Naive thymus-derived CD4-positive, alpha-beta T cell (primary cell): ENCODE measurements at regions not wholly inside any gene's neighbourhood (a gene's known extent, or its start where the extent isn't known, plus 50 kb on each side); places are given as distances from the start of the nearest gene placed in this dataset.
A peak's percentile ranks its signal among the peaks of the same experiment; 100 is the strongest.

Experiments
- ATAC-seq: fragments of 150-1000 bp; cut with Tn5 transposase; 2 replicates; pipeline ENCODE4 v1.10.0; 2021; ENCODE audit warnings: mild to moderate bottlenecking, moderate library complexity
- CTCF ChIA-PET: fragments of 350-600 bp; sonication (Branson Sonifier 250); formaldehyde crosslinking; loops from one replicate; lab custom pipeline; 2021; ENCODE audit warnings: antibody characterized with exemption; lab: Charles Lee
- POLR2A ChIA-PET: fragments of 350-600 bp; sonication (Branson Sonifier 250); formaldehyde crosslinking; loops from one replicate; lab custom pipeline; 2021; ENCODE audit warnings: antibody characterized with exemption, inconsistent platforms; lab: Charles Lee
- DNase-seq, 9 donors: peaks; one replicate each; pipeline versions ENCODE4 v3.0.0 to v3.0.0-alpha.2; 2020 to 2022; ENCODE audit warnings: mixed read lengths in 1 of 9
- H3K27ac ChIP-seq: one replicate; pipeline ENCODE4 v1.7.0; 2013; ENCODE audit warnings: mild to moderate bottlenecking, low read depth, low read length, moderate library complexity
- H3K27me3 ChIP-seq, 2 donors: one replicate each; pipeline ENCODE4 v1.7.0; 2013; ENCODE audit warnings: low read length in 2 of 2, mild to moderate bottlenecking in 2 of 2, moderate library complexity in 2 of 2; ENCODE audit not compliant: control insufficient read depth in 2 of 2, insufficient read depth in 2 of 2
- H3K36me3 ChIP-seq, 3 experiments: 1 replicate in 2 of 3; 2 replicates in 1 of 3; pipeline ENCODE4 v1.7.0; 2013; ENCODE audit warnings: low read length in 3 of 3, mild to moderate bottlenecking in 3 of 3, moderate library complexity in 1 of 3; ENCODE audit not compliant: insufficient read depth in 3 of 3, control insufficient read depth in 2 of 3
- H3K4me1 ChIP-seq, 2 donors: one replicate each; pipeline ENCODE4 v1.7.0; 2013; ENCODE audit warnings: low read length in 2 of 2, mild to moderate bottlenecking in 2 of 2, moderate library complexity in 1 of 2; ENCODE audit not compliant: control insufficient read depth in 2 of 2, insufficient read depth in 2 of 2
- H3K4me3 ChIP-seq: 2 replicates; pipeline ENCODE4 v1.7.0; 2013; ENCODE audit warnings: mild to moderate bottlenecking, low read length
- H3K9me3 ChIP-seq, 3 experiments: 1 replicate in 2 of 3; 2 replicates in 1 of 3; pipeline ENCODE4 v1.7.0; 2013; ENCODE audit warnings: low read length in 3 of 3; ENCODE audit not compliant: control insufficient read depth in 2 of 3
- H3K27ac Mint-ChIP-seq, 9 donors: one replicate each; pipeline ENCODE4 v1.8.0; 2020 to 2022; ENCODE audit warnings: mixed read lengths in 9 of 9, mild to moderate bottlenecking in 8 of 9, moderate library complexity in 5 of 9, inconsistent platforms in 2 of 9
- H3K27me3 Mint-ChIP-seq, 5 donors: one replicate each; pipeline ENCODE4 v1.8.0; 2021 to 2022; ENCODE audit warnings: mixed read lengths in 5 of 5, mild to moderate bottlenecking in 1 of 5
- H3K36me3 Mint-ChIP-seq, 5 donors: one replicate each; pipeline ENCODE4 v1.8.0; 2020 to 2022; ENCODE audit warnings: mixed read lengths in 5 of 5, mild to moderate bottlenecking in 3 of 5, inconsistent platforms in 1 of 5
- H3K4me1 Mint-ChIP-seq, 7 donors: one replicate each; pipeline ENCODE4 v1.8.0; 2020 to 2022; ENCODE audit warnings: mixed read lengths in 7 of 7, mild to moderate bottlenecking in 3 of 7, inconsistent platforms in 1 of 7
- H3K4me3 Mint-ChIP-seq, 10 donors: one replicate each; pipeline ENCODE4 v1.8.0; 2020 to 2022; ENCODE audit warnings: mild to moderate bottlenecking in 10 of 10, mixed read lengths in 10 of 10, moderate library complexity in 6 of 10, inconsistent platforms in 2 of 10
- H3K9me3 Mint-ChIP-seq, 11 donors: one replicate each; pipeline ENCODE4 v1.8.0; 2020 to 2022; ENCODE audit warnings: mixed read lengths in 11 of 11, mild to moderate bottlenecking in 4 of 11, inconsistent platforms in 1 of 11, moderate library complexity in 1 of 11
- intact Hi-C, 2 donors: fragments of 100-400 bp; cut with micrococcal nuclease; formaldehyde crosslinking; loops; one replicate each; pipeline ENCODE4 v1.15.1; 2023

DNA sequence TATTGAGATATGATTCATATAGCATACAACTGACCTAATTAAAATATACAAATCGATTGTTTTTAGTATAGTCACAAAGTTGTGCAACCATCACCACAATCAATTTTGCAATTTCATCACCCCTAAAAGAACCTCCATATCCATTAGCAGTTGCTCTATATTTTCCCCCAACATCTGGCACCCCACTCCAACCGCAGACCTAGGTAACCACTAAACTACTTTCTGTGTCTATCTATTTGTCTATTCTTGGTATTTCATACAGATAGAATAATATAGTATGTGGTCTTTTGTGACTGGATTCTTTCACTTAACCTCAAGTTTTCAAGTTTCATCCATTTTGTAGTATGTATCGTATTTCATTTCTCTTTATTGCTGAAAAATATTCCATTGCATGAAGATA is 126.0 kb upstream of the CRY1 start:
- ATAC-seq: no peak
- CTCF ChIA-PET: no interaction called here
- H3K9me3 Mint-ChIP-seq: peaks cover 0 to 4% (median 2%) of the 10 kb centered on the region in 11 donors

GRCh38 chr12:107221913-107222312 is 128.6 kb upstream of the CRY1 start:
- no peaks in the 10 kb centered on the region for H3K4me1 ChIP-seq
- H3K9me3 Mint-ChIP-seq: peaks cover 0 to 4% (median 2%) of the 10 kb centered on the region in 11 donors
- no peak overlapping the region for H3K4me3 Mint-ChIP-seq
- peaks cover 3 to 27% (median 10%) of the 10 kb centered on the region in 5 donors for H3K27me3 Mint-ChIP-seq
- peaks cover 0 to 2% (median 0%) of the 10 kb centered on the region in 5 donors for H3K36me3 Mint-ChIP-seq
- no peak overlapping the region for H3K27ac Mint-ChIP-seq
- ChIA-PET POLR2A (no interaction called here), CTCF (interaction anchor here (0.7 kb wide), 1 partner anchor 187 kb away, joined by 4 read pairs; no protein-coding TSS in a partner anchor)
- no peaks in the 10 kb centered on the region for H3K36me3 ChIP-seq
- no peak overlapping the region for H3K4me3 ChIP-seq
- no peaks in the 10 kb centered on the region for H3K9me3 ChIP-seq
- H3K27me3 ChIP-seq: no peaks in the 10 kb centered on the region
- no peak for ATAC-seq
- no peak overlapping the region for H3K27ac ChIP-seq
- no peak for DNase-seq
- intact Hi-C loops: no loop called here
- peaks cover 0 to 4% (median 0%) of the 10 kb centered on the region in 7 donors for H3K4me1 Mint-ChIP-seq

More for the DNA sequence above, 126.0 kb upstream of the CRY1 start:
- H3K36me3 Mint-ChIP-seq: peaks cover 0 to 2% (median 0%) of the 10 kb centered on the region in 5 donors
- H3K4me1 ChIP-seq: no peaks in the 10 kb centered on the region
- POLR2A ChIA-PET: no interaction called here
- no peaks in the 10 kb centered on the region for H3K9me3 ChIP-seq
- H3K4me1 Mint-ChIP-seq: peaks cover 0 to 4% (median 0%) of the 10 kb centered on the region in 7 donors
- H3K27me3 Mint-ChIP-seq: peaks cover 3 to 25% (median 10%) of the 10 kb centered on the region in 5 donors
- intact Hi-C loops: no loop called here
- no peaks in the 10 kb centered on the region for H3K36me3 ChIP-seq
- H3K27ac ChIP-seq: no peak overlapping the region
- no peak for DNase-seq
- H3K4me3 Mint-ChIP-seq: no peak overlapping the region
- H3K4me3 ChIP-seq: no peak overlapping the region
- H3K27ac Mint-ChIP-seq: no peak overlapping the region
- H3K27me3 ChIP-seq: no peaks in the 10 kb centered on the region

DNA sequence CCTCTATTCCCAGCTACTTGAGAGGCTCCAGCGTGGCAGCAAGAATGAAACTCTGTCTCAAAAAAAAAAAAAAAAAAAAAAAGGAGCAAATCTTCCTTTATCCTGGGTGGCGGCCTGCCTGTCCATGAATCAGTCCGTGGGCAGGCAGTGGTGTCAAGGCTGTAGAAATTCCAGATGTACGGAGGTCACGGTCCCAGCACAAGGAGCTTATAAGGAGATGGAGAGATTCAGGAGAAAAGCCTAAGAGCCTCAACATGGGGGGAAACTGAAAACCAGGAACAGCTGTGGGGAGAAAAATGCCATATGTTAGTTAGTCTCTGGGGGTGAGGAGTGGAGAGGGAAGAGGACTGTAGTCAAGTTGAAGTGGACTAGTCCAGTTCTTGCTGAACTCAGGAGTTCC is 130.5 kb upstream of the CRY1 start:
- intact Hi-C loops: loop anchor here in 1 of 2 donors (1.0 kb wide), 1 partner anchor 178 kb away; no protein-coding TSS in a partner anchor
- peaks cover 3 to 32% (median 10%) of the 10 kb centered on the region in 5 donors for H3K27me3 Mint-ChIP-seq
- H3K4me3 ChIP-seq: no peak overlapping the region
- H3K4me3 Mint-ChIP-seq: no peak overlapping the region
- H3K9me3 ChIP-seq: no peaks in the 10 kb centered on the region
- H3K36me3 Mint-ChIP-seq: no peaks in the 10 kb centered on the region
- H3K27ac ChIP-seq: no peak overlapping the region
- no peak overlapping the region for H3K27ac Mint-ChIP-seq
- CTCF ChIA-PET: interaction anchor here (0.7 to 0.9 kb wide), 2 partner anchors 132 to 382 kb away, joined by 3 to 4 read pairs; no protein-coding TSS in a partner anchor
- H3K4me1 ChIP-seq: no peaks in the 10 kb centered on the region
- no peak for ATAC-seq
- peaks cover 0 to 4% (median 0%) of the 10 kb centered on the region in 7 donors for H3K4me1 Mint-ChIP-seq
- H3K36me3 ChIP-seq: no peaks in the 10 kb centered on the region
- H3K9me3 Mint-ChIP-seq: no peaks in the 10 kb centered on the region
- POLR2A ChIA-PET: interaction anchor here (0.6 kb wide), 1 partner anchor 187 kb away, joined by 3 read pairs; no protein-coding TSS in a partner anchor
- no peaks in the 10 kb centered on the region for H3K27me3 ChIP-seq
- no peak for DNase-seq

- intact Hi-C loops: no loop called here
- CTCF ChIA-PET: no interaction called here
Observed at GRCh38 chr12:107225635-107226034, 132.3 kb upstream of the CRY1 start.

DNA sequence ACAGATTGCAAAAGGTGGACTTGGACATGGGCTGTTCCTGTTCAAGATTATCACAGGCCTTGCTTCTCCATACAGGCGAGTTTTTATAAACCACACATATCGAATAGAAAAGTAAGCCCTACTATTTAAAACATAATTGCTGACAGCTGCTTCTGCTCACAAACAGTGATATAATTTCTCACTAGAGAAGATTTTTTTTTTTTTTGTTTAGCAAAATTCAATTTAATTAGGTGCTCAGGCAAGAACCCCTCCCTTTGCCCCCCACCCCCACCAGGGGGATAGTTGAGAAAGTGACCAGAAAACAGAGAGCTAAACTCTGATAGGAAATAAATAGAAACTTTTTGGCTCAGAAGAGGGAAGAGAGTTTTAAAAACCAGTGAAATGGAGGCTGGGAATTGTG is 132.8 kb upstream of the CRY1 start:
- Histone ChIP-seq H3K27me3 (no peaks in the 10 kb centered on the region), H3K4me1 (no peaks in the 10 kb centered on the region), H3K36me3 (no peaks in the 10 kb centered on the region), H3K4me3 (no peak overlapping the region), H3K27ac (no peak overlapping the region), H3K9me3 (no peaks in the 10 kb centered on the region)
- Mint-ChIP-seq H3K27me3 (peaks cover 0 to 31% (median 10%) of the 10 kb centered on the region in 5 donors), H3K4me3 (no peak overlapping the region), H3K9me3 (no peaks in the 10 kb centered on the region), H3K27ac (no peak overlapping the region), H3K4me1 (peaks cover 0 to 4% (median 0%) of the 10 kb centered on the region in 7 donors), H3K36me3 (no peaks in the 10 kb centered on the region)
- ChIA-PET POLR2A (interaction anchor here (1.0 kb wide), 1 partner anchor 97 kb away, joined by 3 read pairs; no protein-coding TSS in a partner anchor), CTCF (no interaction called here)
- intact Hi-C loops: no loop called here
- DNase-seq (no peak), ATAC-seq (no peak)

More at GRCh38 chr12:107225635-107226034, 132.3 kb upstream of the CRY1 start:
- H3K27me3 Mint-ChIP-seq: peaks cover 3 to 32% (median 10%) of the 10 kb centered on the region in 5 donors
- H3K4me3 ChIP-seq: no peak overlapping the region
- no peaks in the 10 kb centered on the region for H3K9me3 ChIP-seq
- H3K4me3 Mint-ChIP-seq: no peak overlapping the region
- H3K9me3 Mint-ChIP-seq: no peaks in the 10 kb centered on the region
- H3K4me1 Mint-ChIP-seq: peaks cover 0 to 4% (median 0%) of the 10 kb centered on the region in 7 donors
- ATAC-seq (no peak), DNase-seq (no peak)
- H3K27ac Mint-ChIP-seq: no peak overlapping the region
- POLR2A ChIA-PET: no interaction called here
- H3K27me3 ChIP-seq: no peaks in the 10 kb centered on the region
- H3K27ac ChIP-seq: no peak overlapping the region
- H3K36me3 ChIP-seq: no peaks in the 10 kb centered on the region
- no peaks in the 10 kb centered on the region for H3K4me1 ChIP-seq
- H3K36me3 Mint-ChIP-seq: no peaks in the 10 kb centered on the region

GRCh38 chr12:107228076-107228475 is 134.7 kb upstream of the CRY1 start:
- Histone ChIP-seq H3K4me1 (no peaks in the 10 kb centered on the region), H3K9me3 (no peaks in the 10 kb centered on the region), H3K27me3 (no peaks in the 10 kb centered on the region), H3K36me3 (no peaks in the 10 kb centered on the region), H3K27ac (no peak overlapping the region), H3K4me3 (no peak overlapping the region)
- H3K27ac Mint-ChIP-seq: peak overlapping the region in 1 of 9 donors; percentile 56
- H3K4me3 Mint-ChIP-seq: no peak overlapping the region
- CTCF ChIA-PET: no interaction called here
- no peak for DNase-seq
- no peaks in the 10 kb centered on the region for H3K36me3 Mint-ChIP-seq
- intact Hi-C loops: no loop called here
- H3K27me3 Mint-ChIP-seq: peaks cover 0 to 18% (median 5%) of the 10 kb centered on the region in 5 donors
- no peaks in the 10 kb centered on the region for H3K4me1 Mint-ChIP-seq
- POLR2A ChIA-PET: no interaction called here
- ATAC-seq: no peak
- no peaks in the 10 kb centered on the region for H3K9me3 Mint-ChIP-seq

GRCh38 chr12:107229827-107230226 is 136.5 kb upstream of the CRY1 start:
- Histone ChIP-seq H3K27ac (no peak overlapping the region), H3K36me3 (no peaks in the 10 kb centered on the region), H3K4me1 (no peaks in the 10 kb centered on the region), H3K27me3 (no peaks in the 10 kb centered on the region), H3K9me3 (no peaks in the 10 kb centered on the region), H3K4me3 (no peak overlapping the region)
- no peaks in the 10 kb centered on the region for H3K9me3 Mint-ChIP-seq
- ATAC-seq (no peak), DNase-seq (no peak)
- CTCF ChIA-PET: no interaction called here
- no peak overlapping the region for H3K27ac Mint-ChIP-seq
- POLR2A ChIA-PET: no interaction called here
- intact Hi-C loops: no loop called here
- peaks cover 0 to 15% (median 0%) of the 10 kb centered on the region in 5 donors for H3K27me3 Mint-ChIP-seq
- no peaks in the 10 kb centered on the region for H3K4me1 Mint-ChIP-seq
- no peak overlapping the region for H3K4me3 Mint-ChIP-seq
- no peaks in the 10 kb centered on the region for H3K36me3 Mint-ChIP-seq
